NCI-H1436 (cell line): ENCODE measurements at regions not wholly inside any gene's neighbourhood (a gene's known extent, or its start where the extent isn't known, plus 50 kb on each side); places are given as distances from the start of the nearest gene placed in this dataset.
"Not testable (repeated sequence)": the region's sequence is repeated elsewhere in the genome, so short reads cannot be mapped to it uniquely, and the experiment has no call there.

Source experiments
- DNase-seq: peaks from one replicate; lab custom pipeline; 2025; lab: John Stamatoyannopoulos, UW

DNA sequence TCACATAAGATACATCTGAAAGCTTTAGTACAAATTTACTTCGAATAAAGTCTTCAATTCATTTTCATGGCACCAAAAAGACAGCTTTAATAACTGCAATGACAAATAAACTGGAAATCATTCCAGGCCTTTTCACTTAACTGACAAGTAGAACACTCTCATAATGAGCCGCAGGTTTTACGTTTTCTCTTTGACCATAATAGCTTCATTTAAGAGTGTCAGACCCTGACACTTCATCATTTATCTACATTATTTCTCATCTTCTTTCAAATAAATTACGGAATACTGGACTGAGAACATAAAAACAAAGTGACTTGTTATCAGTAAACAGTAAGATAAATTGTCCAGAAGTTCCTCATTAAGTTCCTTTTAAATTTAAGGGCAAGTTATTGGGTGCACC lies 1252.9 kb upstream of the ACVR2A start:
- no peak for DNase-seq

DNA sequence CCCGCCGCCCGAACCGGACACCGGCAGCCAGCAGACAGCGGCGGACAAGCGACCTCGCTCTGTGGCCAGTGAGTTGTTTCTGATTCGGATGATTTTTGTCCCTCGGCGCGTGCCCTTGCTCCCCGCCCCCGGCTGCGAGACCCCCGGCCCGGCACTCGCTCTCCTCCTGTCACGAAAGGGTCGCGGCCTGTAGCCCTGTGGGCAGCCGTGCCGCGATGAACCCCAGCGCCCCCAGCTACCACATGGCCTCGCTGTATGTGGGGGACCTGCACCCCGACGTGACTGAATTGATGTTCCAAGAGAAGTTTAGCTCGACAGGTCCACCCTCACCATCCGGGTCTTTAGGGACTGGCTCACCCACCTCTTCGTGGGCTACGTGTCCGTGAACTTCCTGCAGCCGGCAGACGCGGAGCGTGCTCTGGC lies 1257.5 kb upstream of the ACVR2A start:
- no peak for DNase-seq

DNA sequence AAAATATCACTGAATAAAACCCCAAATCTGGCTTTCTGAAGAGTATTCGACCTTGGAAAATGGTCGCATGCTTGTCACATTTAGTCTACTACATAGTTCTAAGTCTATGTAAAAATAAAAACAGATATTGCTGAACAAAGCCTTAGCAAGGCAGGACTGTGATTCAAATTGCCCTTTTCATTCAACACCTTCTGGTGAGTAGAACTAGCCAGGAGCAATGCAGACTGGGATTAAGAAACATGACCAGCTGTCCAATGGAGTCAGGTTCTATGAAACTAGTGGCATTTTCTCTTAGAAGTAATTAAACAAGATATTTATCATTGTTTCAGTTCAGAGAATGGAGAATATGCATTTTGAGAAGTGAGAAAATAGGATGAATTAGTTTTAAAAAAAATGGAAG lies 1260.5 kb upstream of the ACVR2A start:
- no peak for DNase-seq

DNA sequence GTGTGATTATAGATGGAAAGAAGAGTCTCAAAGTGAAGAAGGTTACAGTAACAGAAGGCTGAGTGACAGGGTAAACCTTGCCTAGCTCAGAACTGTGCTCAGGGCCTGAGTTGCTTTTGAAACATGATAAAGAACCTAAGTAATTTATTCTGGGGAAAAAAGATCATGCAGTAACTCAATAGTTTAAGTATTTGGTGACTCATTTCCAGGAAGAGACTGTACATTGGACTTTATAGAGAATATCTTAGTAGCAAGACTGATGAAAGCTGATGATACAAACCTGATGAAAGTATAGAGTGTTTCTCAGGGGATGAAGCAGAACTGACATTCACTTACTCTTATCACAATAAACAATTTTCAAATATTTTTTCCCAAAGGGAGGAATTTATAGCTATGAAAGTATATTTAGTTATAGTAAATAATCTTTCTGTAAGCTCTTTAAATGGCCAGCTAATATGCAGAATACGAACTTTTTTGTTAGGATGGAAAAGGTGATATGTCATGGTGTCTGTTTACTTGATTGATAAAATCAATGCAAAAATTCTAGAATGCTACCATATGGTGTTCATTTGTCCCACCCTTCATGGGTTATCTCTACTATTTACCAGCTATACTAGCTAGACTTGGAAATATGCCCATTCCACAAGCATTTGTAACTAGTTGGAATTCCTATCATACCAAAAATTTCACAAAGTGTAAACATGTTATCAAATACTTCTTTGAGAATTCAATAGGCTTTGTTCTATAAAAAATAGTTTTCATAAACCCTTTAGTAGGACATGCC lies 1265.5 kb upstream of the ACVR2A start:
- DNase-seq = no peak

DNA sequence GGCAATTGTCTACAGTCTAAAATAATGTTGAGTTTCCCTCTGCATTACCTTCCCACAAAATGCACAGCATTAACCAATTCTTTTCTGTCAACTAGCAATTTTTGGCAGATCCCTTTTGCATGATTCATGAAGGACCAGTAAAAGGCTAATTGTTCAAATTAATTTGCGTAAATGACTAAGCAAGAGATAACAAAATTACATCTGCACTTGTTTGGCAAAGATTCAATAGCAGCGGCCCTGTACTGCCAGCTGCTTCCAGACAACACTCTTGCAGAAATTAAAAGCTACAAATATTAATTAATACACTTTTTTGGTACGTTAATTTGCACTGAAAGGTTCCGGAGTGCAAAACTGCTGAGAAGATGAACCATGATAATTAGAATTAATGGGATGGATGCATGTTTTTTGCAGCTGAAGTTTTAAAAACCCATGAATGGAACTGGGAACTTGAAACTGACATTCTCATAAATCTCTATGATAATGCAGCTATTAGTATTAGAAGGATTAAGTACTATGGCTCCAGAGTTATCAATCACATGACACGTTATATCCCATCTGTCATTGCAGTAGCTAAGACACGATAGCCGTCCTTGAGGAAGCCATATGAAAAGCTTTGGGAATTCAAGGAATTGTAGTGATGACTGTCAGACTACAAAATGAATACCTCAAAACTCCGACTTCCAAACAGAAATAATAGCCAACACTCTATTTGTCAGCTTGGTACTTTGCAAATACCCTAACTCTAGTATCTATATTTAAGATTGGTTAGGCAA lies 1268.3 kb upstream of the ACVR2A start:
- DNase-seq = no peak

DNA sequence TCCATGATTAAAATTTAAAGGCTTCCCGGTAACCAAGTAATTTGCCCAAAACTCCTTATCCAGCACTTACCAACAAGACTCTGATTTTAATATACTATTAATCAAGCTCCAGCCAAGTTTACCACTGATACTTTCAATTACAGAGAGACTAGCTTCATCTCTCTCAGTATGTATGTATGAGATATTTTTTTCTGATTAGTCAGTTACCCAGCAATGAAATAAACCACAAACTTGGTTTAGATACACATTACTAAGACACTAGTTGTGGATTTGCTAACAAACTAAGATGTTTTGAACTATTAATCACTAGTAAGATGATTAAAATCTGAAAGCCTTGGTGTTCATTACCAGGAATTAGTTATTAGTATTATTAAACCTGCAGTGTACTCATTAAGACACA lies 1272.2 kb upstream of the ACVR2A start:
- no peak for DNase-seq

DNA sequence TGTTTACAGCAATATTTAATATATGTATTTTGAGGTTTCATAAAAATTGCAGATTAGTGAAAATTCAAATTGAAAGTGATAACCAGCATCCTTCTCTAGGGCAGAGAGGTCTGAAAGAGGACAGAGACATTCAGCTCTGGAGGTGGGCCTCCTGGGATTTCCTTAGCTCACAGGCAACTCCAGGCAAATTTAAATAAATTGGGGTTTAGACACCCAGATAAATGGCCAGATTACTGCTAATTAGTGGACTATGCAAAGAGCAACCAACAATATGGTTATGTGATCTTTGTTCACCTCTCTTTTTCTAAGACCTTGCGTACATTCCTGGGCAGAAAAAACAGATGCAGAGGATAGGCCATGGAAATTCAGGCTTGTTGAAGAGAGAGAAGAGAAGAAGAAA lies 1282.8 kb upstream of the ACVR2A start:
- no peak for DNase-seq

DNA sequence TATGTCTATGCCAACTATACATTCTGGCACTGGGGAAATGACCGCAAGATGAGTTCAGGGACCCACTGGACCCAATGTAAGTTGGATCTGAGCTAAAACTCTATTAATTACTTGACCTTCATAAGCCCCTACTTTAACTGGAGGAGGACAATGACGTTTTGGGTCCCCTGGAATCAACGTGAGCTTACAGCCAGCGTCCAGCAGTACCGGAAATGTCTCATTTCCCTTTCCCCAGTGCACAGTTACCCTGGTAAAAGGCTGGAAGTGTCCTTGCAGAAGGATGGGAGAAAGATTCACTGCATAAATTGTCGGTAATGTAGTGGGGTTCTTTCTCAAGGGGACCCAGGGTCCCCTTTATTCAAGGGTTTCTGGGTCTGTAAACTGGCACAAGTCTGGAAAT lies 1297.6 kb upstream of the ACVR2A start:
- no peak for DNase-seq

DNA sequence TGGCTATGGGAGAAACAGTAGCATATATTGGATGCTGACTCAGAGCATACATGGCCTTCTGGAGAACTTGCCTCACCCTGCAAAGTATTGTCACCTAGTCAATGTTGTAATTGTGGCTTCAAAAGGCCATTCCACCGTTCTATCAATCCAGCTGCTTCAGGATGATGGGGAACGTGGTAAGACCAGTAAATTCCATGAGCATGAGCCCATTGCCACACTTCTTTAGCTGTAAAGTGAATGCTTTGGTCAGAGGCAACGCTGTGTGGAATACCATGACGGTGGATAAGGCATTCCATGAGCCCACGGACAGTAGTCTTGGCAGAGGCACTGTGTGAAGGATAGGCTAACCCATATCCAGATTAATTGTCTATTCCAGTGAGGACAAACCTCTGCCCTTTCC lies 1300.1 kb upstream of the ACVR2A start:
- DNase-seq = no peak

DNA sequence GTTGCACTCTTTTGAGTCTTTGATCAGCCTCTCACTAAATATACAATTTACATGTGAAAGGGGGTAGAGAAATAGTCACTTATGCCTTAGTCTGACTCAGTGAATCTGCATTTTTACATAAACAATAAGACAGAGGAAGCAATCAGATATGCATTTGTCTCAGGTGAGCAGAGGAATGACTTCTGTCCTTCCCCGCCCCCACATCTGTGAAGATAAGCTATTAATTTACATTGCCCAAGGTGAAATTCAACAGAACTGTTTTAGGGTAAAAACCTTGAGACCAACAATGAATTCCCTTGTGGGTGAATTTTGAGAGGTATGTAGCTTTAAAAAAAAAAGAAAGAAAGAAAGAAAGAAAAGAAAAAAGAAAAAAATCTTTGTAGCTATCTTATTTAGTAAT lies 1302.9 kb upstream of the ACVR2A start:
- no peak for DNase-seq

DNA sequence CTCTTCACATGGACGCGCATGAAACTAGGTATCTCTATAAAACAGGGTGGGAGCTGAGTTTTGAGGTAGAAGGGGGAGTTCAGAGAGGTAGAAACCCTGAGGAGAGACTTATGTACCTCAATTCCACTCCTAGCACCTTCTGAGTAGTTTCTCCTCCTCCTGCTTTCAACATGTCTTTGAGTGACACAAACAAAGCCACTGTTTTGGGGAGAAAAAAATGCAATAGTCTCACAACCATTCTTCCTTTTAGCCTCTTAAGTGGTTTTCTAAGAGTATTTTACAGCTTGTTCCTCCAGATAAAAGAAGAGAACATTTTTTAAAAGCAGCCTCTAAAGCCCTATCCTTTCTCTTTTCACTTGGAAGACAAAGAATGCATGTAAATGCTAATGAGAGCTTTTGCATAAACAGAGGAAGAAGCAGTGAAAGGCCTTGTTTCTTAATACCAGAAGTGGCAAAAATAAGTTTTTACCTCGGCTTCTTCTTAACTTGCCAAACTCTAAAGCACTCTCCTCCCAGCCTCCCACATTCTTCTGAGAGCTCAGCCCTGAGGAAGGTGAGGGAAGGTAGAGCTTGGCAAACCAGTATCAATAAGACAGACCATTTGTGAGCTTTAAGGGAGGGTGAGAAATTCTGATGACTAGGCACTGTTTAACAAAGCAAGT lies 1304.4 kb upstream of the ACVR2A start:
- no peak for DNase-seq

DNA sequence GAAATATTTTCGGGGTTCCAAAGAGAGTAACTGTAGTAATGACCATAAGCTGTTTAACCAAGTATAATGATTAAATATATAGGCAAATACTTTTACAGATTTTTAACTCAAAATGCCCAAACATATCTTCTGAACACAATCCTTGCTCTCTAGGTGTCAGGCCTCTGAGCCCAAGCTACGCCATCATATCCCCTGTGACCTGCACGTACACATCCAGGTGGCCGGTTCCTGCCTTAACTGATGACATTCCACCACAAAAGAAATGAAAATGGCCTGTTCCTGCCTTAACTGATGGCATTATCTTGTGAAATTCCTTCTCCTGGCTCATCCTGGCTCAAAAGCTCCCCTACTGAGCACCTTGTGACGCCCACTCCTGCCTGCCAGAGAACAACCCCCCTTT lies 1305.1 kb upstream of the ACVR2A start:
- not testable (repeated sequence) for DNase-seq

DNA sequence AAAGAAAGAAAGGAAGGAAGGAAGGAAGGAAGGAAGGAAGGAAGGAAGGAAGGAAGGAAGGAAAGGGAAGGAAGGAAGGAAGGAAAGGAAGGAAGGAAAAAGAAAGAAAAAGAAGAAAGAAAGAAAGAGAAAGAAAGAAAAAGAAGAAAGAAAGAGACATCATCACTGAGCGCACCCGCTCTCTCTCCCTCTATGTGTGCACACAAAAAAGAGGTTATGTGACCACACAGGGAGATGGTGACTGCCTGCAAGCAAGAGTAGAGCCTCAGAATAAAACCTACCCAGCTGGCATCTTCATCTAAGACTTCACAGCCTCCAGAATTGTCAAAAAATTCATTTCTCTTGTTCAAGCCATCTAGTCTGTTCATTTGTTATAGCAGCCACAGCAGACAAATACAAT lies 1307.4 kb upstream of the ACVR2A start:
- no peak for DNase-seq

DNA sequence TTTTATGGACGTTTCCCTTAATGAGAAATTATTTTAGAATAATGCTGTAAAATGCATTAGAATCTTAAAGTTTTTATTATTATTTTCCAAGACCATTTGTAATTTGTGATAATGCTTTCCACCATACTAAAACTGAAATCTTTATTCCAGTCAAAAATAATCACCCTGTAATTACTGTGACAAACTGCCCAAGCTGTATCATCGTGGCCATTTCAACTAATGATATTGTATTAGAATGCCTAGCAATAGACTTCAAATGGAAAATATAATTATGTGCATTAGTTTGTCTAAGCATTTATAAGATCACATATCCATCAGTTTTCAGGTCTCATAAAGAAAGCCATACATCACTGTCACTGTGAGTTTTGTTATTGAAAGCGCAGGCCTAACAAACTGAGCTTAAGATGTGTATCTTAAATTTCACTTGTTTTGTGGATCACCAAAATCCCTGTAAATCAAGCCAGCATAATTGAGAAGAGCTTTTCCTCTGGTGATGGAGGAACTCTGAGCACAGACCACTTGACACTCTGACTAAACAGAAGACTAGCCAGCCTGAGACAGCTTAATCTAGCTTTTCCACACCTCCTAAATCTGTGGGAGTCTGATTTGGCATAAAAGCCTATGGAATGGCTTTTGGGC lies 1312.2 kb upstream of the ACVR2A start:
- peak; percentile 17 for DNase-seq

DNA sequence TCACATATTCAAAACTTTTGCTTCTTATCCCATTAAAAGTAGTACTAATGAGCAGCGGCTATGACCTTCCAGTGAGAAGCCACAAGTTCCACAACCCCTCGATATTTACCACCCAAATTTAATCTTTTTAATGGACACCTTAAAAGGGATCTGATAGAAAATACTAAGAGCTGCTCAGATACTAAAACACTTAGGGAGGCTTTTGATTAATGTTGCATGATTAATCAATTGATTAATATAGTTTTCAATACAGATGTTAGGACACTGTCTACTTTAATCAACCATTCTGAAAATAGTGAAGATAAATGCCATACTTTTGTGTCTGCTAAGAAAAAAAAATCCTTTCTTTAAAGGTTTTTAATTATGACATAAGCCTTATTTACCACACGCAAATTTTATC lies 1312.8 kb upstream of the ACVR2A start:
- DNase-seq = no peak

DNA sequence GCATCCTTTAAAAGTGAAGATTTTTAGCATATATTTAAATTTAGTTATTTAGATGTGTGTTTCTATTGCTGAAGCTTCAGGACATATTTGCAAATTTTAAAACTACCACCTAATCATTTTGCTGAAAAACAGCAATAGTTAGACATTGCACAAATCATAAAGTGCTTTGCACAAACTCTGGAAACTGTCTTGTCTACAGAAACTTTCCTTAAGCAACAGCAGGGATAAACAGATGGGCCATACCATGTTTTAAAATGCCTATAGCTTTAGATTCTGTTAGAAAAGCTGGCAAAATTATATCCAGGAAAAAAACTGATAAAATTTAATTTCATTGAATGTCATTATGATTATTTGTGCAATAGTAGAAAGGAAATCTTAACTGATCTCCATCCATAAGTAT lies 1313.9 kb upstream of the ACVR2A start:
- no peak for DNase-seq

DNA sequence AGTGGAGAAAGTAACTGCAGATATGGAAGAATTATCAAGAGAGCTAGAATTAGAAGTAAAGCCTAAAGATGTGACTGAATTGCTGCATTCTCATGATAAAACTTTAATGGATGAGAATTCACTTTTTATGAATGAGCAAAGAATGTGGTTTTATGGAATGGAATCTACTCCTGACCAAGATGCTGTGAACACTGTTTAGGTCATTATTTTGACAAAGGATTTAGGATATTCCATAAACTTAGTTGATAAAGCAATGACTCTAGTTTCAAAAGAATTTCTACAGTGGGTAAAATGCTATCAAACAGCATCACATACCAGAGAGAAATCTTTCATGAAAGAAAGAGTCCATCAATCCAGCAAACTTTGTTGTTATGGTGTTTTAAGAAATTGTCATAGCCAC lies 1317.7 kb upstream of the ACVR2A start:
- DNase-seq = no peak

DNA sequence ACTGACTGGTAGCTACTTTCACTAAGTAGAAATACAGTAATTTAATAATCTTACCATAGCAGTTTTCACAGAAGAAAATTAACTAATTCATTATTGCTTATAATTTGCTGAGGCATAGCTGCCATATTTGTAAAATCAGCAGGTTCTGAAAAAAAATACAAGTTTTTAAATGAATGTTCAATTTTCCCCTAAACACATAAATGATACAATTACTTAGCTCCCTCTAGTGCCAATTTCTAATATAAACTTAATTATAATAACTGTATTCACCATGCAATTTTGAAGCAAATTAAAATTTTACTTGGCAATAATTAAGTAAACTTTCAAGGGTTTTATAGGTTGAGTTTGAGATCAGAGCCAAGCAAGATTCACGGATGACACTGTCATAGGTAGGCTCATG lies 1321.6 kb upstream of the ACVR2A start:
- DNase-seq = no peak

DNA sequence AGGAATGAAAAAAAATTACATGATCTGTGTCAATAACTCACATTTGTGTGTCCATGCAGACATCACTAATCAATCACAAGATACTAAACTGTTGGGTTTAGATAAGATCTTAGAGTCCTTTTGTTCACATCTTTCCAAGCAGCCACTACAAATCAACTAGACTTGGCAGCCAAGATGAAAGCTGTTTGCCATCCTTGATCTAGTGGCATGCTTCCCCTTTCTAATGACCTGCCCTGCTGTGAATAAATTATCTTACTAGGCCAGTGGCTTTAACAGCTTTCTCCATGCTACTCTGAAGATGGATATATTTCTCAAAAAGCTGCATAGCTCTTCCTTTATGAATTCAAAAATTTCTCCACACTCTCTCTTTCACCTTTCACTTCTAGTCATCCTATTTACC lies 1338.0 kb upstream of the ACVR2A start:
- DNase-seq = no peak

DNA sequence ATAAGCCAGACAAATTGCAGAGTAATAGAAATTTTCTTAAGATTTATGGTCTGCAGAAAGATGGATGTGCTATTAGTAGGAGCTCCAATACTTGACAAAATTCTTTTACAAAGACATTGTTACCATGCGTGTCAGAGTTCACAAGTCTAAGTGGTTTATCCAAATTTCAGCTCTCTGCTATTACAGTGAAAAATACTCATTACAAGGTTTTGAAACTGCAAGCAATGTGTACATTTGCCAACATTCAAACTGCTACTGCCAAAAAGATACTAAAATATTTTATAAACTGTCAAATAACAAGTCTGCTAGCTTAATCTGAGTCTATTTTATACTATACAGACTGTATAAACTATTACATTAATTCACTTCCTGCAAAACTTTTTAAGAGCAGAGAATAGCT lies 1341.5 kb upstream of the ACVR2A start:
- no peak for DNase-seq

DNA sequence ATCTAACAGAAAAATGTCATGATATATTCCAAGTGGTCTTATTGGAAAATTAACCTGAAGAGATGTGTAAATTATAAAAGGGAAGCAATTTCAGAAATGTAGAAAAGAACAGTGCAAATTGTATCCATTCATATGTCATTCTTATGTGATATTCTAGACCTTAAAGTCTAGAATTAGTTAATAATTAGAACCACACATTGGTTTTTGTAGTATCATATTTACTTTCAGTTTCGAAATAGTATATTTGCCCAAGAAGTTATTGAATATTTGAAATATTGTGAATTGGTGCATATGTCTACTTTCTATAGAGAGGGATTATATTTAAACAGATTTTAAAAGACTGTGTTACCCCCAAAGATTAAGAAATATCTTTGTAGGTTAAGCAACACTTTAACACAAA lies 1348.6 kb upstream of the ACVR2A start:
- DNase-seq = no peak

DNA sequence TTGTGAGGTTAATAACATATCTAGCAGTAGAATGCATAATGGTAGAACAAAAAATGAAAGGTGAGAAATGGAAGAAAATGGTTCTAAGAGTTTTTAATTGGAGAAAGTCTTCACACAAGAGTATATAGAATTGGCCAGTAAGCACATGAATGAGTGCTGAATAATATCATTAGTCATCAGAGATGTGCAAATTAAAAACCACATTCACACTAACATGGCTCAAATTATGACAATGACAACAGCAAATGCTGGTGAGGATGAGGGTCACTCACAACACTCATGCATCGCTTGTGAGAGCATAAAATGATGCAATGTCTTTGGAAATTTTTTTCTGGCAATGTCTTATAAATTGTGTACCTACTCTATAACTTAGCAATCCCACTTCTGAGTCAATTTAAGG lies 1355.4 kb upstream of the ACVR2A start:
- DNase-seq = no peak

DNA sequence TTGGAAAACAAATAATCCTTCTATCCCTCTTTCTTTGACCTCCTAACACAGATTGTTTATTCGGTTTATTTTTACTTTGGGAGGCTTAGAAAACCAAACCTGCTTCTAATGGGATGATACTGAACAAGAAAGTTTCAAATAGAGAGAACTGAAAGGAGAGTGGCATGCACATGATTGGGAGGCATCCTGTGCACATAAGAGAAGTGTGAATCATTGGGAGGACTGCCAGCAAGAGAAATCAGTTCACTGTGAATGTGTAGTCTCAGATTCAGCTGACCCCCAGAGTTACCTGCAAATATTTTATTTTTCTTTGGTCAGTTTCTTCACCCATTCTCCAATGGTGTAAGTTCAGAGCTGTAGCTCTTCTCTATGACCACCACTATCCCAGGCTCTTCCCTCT lies 1363.2 kb upstream of the ACVR2A start:
- DNase-seq = no peak
